Stimulated activated CD4-positive, alpha-beta T cell treated with anti-CD3 and anti-CD28 coated beads, Interleukin-12 subunit alpha, Interleukin-12 subunit beta, amount 100 ng/mL, for 48 hours (primary cell): ENCODE measurements at regions not wholly inside any gene's neighbourhood (a gene's known extent, or its start where the extent isn't known, plus 50 kb on each side); places are given as distances from the start of the nearest gene placed in this dataset.
"Not testable (repeated sequence)": the region's sequence is repeated elsewhere in the genome, so short reads cannot be mapped to it uniquely, and the experiment has no call there.

ENCODE experiments used
- DNase-seq, 3 donors: peaks; one replicate each; pipeline ENCODE4 v3.0.0-alpha.2; 2020; ENCODE audit warnings: low read depth in 2 of 3, low spot score in 1 of 3

DNA sequence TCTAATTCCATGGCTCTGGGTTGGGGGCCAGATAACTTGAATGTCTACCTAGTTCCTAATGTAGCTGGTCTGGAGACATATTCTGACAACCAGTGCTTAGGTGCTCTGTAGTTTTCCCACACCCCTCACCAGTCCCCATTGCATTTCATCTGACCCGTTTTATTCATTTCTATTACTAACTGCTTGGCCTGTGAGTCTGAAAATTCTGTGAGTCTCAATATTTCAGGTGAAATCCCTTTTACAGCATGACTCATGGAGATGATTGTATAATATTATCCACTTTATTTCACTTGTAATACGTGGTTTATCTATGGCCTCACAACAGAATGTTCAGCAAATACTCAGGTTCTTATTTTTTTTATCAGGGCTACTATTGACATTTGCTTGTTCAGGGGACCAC, 103.7 kb upstream of the UGP2 start:
- no peak for DNase-seq

- not testable (repeated sequence) for DNase-seq
Observed at GRCh38 chr2:63739180-63739579, 102.5 kb upstream of the UGP2 start.

GRCh38 chr2:63740020-63740419, 101.7 kb upstream of the UGP2 start:
- DNase-seq, result no peak

DNA sequence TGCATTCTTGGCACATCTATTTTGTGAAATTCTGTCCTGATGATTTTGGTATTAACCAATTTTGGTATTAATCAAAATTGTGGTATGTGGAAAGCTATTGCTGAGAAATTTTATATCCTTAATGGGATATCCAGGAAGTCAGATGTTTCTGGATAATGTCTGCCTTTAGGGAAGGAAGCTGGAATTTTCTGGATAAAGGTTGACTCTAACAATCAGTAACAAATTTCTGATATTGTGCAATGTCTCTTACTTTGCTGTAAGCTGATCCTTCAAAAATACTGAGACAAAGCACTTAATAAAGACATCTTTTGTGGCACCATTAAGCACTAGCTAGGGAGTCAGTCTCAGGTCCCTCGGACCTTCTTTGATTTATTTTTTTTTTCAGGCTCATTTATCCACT, 100.8 kb upstream of the UGP2 start:
- DNase-seq, result no peak

GRCh38 chr2:63741884-63742579, 99.7 kb upstream of the UGP2 start:
- DNase-seq, result no peak

GRCh38 chr2:63742580-63742976, 99.1 kb upstream of the UGP2 start:
- no peak for DNase-seq

- DNase-seq, result no peak
Observed at GRCh38 chr2:63743170-63743981, 98.3 kb upstream of the UGP2 start.

DNA sequence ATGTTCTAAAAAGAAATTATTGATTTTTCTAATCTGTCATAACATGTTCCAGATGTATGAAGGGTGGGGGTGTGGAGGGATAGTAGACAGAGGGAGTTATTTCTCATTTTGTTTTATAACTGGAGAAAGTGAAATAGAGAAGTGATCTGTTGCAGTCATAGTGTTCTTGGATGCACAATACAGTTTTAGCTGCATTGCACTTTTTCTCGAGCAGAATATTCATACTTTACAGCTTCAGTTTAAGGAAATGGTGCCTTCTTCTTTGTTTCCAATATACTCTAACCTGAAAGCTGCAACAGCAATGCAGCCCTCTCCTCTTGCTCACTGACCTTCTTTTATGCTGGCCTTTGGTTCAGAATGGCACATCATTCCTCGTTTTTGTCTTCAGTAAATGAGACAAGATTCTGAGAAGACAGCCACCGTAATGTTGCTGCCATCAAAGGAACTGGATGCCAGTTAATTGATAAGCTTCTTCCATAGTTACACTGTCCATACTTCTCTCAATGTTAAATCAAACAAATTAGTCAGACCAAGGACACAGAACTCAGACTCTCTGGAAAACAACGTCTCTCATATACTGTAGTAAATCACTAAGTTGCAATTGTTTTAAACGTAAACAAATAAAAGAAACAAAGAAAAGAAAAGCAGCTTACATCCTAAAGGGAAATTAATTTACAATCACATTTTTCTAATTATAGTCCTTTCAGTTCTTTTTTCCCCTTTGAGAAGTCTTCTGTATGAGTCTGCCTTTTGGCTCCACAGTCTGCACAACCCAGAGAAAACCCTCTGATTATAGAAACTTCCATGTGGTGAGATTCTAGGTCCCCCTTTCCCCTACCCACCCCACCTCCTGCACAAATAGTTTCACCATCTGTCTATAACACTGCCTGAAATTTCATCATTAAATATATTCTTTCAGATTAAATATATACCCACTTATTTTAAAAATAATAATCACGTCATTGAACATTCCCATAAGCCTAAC, 97.4 kb upstream of the UGP2 start:
- no peak for DNase-seq

GRCh38 chr2:63746548-63746947, 95.1 kb upstream of the UGP2 start:
- DNase-seq, result not testable (repeated sequence)

DNA sequence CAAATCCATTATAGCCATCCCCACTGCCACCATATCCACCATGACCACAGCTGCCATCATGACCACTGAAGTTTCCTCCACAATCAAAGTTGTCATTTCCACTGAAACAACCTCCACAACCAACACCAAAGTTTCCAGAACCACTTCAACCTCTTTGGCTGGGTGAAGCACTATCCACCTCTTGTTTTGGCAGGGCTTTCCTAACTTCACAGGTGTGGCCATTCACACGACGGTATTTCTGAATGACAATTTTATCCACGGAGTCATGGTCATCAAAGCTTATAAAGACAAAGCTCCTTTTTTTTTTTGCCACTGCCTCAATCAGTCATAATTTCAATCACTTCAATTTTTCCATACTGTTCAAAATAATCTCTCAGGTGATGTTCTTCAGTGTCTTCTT, 89.8 kb upstream of the UGP2 start:
- no peak for DNase-seq

GRCh38 chr2:63755216-63755615, 86.5 kb upstream of the UGP2 start:
- DNase-seq, result no peak

- DNase-seq, result no peak
Observed at GRCh38 chr2:63755965-63756364, 85.7 kb upstream of the UGP2 start.

GRCh38 chr2:63763391-63763941, 78.2 kb upstream of the UGP2 start:
- DNase-seq, result no peak

- no peak for DNase-seq
Observed at GRCh38 chr2:63764630-63765029, 77.1 kb upstream of the UGP2 start.

DNA sequence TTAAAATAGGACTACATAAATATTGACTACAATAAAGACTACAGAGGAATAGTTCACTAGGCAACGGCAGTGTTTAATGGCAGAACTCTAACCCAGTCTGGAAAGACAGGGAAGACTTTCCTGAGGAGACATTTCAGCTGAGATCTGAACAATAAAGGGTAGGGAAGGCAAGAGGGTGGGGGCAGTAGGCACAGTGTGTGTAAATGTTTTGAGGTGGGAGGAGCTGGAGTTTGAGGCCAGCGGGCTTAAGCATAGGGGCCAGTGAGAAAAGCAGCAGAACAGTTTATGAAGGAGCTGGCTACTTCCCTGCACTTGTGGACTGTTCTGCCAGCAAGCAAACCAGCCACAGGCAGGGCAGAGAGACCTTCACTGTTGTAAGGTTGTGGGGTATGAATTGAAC, 76.6 kb upstream of the UGP2 start:
- DNase-seq, result no peak

DNA sequence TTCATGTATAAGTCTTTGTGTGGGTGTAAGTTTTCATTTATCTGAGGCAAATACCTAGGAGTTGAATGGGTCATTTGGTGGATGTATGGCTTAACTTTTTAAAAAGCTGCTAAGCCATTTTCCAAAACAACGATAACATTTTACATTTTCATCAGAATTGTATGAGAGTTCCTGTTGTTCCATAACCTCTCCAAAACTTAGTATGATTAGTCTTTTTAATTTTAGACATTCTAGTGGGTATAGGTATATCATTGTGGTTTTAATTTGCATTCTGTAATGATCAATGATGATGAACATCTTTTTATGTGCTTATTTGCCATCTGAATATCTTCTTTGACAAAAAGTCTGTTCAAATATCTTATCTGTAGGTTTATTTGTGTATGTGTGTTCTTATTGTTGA, 74.4 kb upstream of the UGP2 start:
- no peak for DNase-seq

DNA sequence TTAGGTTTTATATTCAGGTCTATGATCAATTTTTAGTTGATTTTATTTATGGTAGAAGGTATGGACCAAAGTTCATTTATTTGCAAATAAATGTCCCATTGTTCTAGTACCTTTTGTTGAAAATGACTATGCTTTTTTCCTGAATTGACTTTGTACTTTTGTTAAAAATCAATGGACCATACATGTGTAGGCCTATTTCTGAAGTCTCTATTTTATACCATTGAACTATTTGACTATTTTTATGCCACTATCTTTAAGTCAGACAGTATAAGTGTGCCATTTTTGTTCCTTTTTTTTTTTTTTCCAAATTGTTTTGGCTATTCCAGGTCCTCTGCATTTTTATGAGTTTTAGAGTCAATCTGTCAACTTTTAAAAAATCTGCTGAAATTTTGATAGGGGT, 73.6 kb upstream of the UGP2 start:
- no peak for DNase-seq

GRCh38 chr2:63769915-63770314, 71.8 kb upstream of the UGP2 start:
- no peak for DNase-seq

DNA sequence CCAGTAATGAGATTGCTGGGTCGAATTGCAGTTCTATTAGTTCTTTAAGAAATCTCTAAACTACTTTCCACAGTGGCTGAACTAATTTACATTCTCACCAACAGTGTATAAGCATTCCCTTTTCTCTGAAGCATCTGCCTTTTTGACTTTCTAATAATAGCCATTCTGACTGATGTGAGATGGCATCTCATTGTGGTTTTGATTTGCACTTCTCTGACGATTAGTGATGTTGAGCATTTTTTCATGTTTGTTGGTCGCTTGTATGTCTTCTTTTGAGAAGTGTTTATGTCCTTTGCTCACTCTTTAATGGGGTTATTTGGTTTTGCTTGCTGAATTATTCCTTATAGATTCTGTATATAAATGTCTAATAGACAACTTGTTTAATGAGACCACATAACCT, 69.6 kb upstream of the UGP2 start:
- DNase-seq, result no peak

DNA sequence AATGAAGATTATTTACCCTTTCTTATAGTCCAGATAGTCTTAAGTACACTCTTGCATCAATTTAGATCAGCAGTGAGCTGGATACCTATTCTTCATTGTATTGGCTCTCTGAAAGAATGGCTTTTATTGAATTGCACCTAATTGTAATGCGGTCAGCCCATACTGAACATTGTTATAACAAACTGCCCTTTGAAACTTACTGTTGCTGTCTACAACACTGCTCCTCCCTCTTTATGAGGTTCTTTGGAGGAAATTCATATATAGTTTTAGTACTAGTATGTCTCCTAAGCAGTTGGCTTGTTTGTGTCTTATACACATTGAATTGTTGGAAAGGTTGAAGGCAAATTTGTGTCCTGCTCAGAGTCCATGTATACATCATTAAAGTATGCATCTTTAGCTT, 66.5 kb upstream of the UGP2 start:
- DNase-seq, result no peak

GRCh38 chr2:63776382-63776781, 65.3 kb upstream of the UGP2 start:
- no peak for DNase-seq
